ENCODE measurements at regions not wholly inside any gene's neighbourhood (a gene's known extent, or its start where the extent isn't known, plus 50 kb on each side); places are given as distances from the start of the nearest gene placed in this dataset.
"Not testable (repeated sequence)": the region's sequence is repeated elsewhere in the genome, so short reads cannot be mapped to it uniquely, and the experiment has no call there.

GRCh38 chr12:90589956-90590355, 365.0 kb downstream of the CCER1 start:
- DNase-seq: no peak

- DNase-seq: no peak
Observed at GRCh38 chr12:90585640-90586304, 369.2 kb downstream of the CCER1 start.

- DNase-seq: no peak
Observed at GRCh38 chr12:90576707-90577106, 378.3 kb downstream of the CCER1 start.

GRCh38 chr12:90575995-90576394, 379.0 kb downstream of the CCER1 start:
- DNase-seq: no peak

GRCh38 chr12:90574676-90575075, 380.3 kb downstream of the CCER1 start:
- DNase-seq: no peak

GRCh38 chr12:90572778-90573177, 382.2 kb downstream of the CCER1 start:
- DNase-seq: no peak

- DNase-seq: no peak
Observed at GRCh38 chr12:90569685-90570084, 385.3 kb downstream of the CCER1 start.

GRCh38 chr12:90562671-90563070, 392.3 kb downstream of the CCER1 start:
- no peak for DNase-seq

- DNase-seq: no peak
Observed at GRCh38 chr12:90548595-90548994, 406.4 kb downstream of the CCER1 start.

- no peak for DNase-seq
Observed at GRCh38 chr12:90546511-90546910, 408.5 kb downstream of the CCER1 start.

- DNase-seq: no peak
Observed at GRCh38 chr12:90543841-90544240, 411.1 kb downstream of the CCER1 start.

GRCh38 chr12:90543374-90543773, 411.6 kb downstream of the CCER1 start:
- no peak for DNase-seq

GRCh38 chr12:90542852-90543251, 412.1 kb downstream of the CCER1 start:
- not testable (repeated sequence) for DNase-seq

GRCh38 chr12:90533828-90534227, 421.1 kb downstream of the CCER1 start:
- DNase-seq: not testable (repeated sequence)

- no peak for DNase-seq
Observed at GRCh38 chr12:90520002-90520734, 434.8 kb downstream of the CCER1 start.

GRCh38 chr12:90519285-90519684, 435.7 kb downstream of the CCER1 start:
- no peak for DNase-seq

GRCh38 chr12:90515199-90516175, 439.5 kb downstream of the CCER1 start:
- no peak for DNase-seq

- no peak for DNase-seq
Observed at GRCh38 chr12:90514325-90514724, 440.7 kb downstream of the CCER1 start.

- no peak for DNase-seq
Observed at GRCh38 chr12:90512518-90512917, 442.5 kb downstream of the CCER1 start.

GRCh38 chr12:90510948-90511347, 444.0 kb downstream of the CCER1 start:
- no peak for DNase-seq

- DNase-seq: no peak
Observed at GRCh38 chr12:90504806-90505205, 450.2 kb downstream of the CCER1 start.

GRCh38 chr12:90502070-90502469, 452.9 kb downstream of the CCER1 start:
- no peak for DNase-seq

GRCh38 chr12:90501412-90501811, 453.6 kb downstream of the CCER1 start:
- no peak for DNase-seq

Measured in NCI-H187 treated with DMSO at 0.1 percent for 48 hours (cell line).